MM.1S (cell line): ENCODE measurements at regions not wholly inside any gene's neighbourhood (a gene's known extent, or its start where the extent isn't known, plus 50 kb on each side); places are given as distances from the start of the nearest gene placed in this dataset.

Source experiments
- EZH2 ChIP-seq: fragments of 300-600 bp; sonication (generic); optimal IDR thresholded peaks from 2 replicates; pipeline ENCODE3; 2017; ENCODE audit warnings: low read depth, mild to moderate bottlenecking, antibody characterized with exemption, low read length, mixed read lengths
- EZH2phosphoT487 ChIP-seq: fragments of 300-600 bp; sonication (generic); IDR thresholded peaks from 2 replicates; pipeline ENCODE4 v1.6.1; 2018; ENCODE audit warnings: antibody characterized with exemption, low read length
- TF ChIP-seq, protein P1 (sequence below): fragments of 300-600 bp; sonication (generic); IDR thresholded peaks from 2 replicates; pipeline ENCODE4 v1.5.1; 2016; ENCODE audit warnings: antibody characterized with exemption, low read length, mixed read lengths

GRCh38 chr1:82177192-82177591 is 376.5 kb downstream of the ADGRL2 start:
- TF ChIP-seq, protein P1, sequence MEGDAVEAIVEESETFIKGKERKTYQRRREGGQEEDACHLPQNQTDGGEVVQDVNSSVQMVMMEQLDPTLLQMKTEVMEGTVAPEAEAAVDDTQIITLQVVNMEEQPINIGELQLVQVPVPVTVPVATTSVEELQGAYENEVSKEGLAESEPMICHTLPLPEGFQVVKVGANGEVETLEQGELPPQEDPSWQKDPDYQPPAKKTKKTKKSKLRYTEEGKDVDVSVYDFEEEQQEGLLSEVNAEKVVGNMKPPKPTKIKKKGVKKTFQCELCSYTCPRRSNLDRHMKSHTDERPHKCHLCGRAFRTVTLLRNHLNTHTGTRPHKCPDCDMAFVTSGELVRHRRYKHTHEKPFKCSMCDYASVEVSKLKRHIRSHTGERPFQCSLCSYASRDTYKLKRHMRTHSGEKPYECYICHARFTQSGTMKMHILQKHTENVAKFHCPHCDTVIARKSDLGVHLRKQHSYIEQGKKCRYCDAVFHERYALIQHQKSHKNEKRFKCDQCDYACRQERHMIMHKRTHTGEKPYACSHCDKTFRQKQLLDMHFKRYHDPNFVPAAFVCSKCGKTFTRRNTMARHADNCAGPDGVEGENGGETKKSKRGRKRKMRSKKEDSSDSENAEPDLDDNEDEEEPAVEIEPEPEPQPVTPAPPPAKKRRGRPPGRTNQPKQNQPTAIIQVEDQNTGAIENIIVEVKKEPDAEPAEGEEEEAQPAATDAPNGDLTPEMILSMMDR: no peak
- no peak for TF ChIP-seq EZH2
- TF ChIP-seq EZH2phosphoT487: no peak
